DOHH2 (cell line): ENCODE measurements at regions not wholly inside any gene's neighbourhood (a gene's known extent, or its start where the extent isn't known, plus 50 kb on each side); places are given as distances from the start of the nearest gene placed in this dataset.

Source experiments
- CTCF ChIP-seq: fragments of 200-600 bp; sonication (generic); IDR thresholded peaks from one replicate; pipeline ENCODE4 v1.5.1; 2014; ENCODE audit warnings: antibody characterized with exemption, mild to moderate bottlenecking, low read depth, low read length; ENCODE audit not compliant: poor library complexity, severe bottlenecking
- EZH2phosphoT487 ChIP-seq: fragments of 200-600 bp; sonication (generic); IDR thresholded peaks from 2 replicates; pipeline ENCODE4 v1.6.1; 2017; ENCODE audit warnings: borderline replicate concordance, mild to moderate bottlenecking, antibody characterized with exemption, low read length, moderate library complexity, mixed read lengths

DNA sequence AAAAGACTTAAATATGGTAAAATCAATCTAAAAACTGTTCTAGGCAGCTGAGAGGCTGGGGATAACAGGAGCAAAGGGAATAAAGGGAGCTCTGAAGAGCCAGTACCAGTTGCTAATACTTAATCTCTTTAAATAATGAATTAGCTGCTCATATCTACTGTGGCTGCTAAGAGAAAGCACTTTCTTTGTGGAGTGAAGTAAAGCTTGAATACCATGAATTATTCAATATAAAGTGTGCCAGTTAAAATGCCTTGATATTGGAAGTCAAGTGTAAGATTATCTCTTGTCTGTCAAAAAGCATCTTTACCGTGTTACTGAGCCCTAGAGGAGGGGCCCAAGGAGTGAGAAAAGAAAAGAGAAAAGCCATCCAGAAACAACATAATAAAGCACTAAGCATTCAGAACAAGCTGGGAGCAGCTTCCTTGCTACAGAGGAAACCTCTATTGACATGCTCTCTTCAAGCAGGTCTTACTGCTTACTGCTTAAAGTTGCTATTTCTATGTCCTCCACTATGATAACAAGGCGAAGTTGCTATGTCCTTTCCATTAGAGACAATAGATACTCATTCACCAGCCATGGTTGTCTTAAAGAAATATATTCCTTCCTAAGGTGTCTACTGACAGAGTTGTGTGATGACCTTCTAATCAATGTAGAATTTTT is 297.4 kb downstream of the CETN3 start:
- TF ChIP-seq CTCF, result no peak
- no peak for TF ChIP-seq EZH2phosphoT487
